CD4-positive, CD25-positive, alpha-beta regulatory T cell (primary cell): ENCODE measurements at regions not wholly inside any gene's neighbourhood (a gene's known extent, or its start where the extent isn't known, plus 50 kb on each side); places are given as distances from the start of the nearest gene placed in this dataset.
"Not testable (repeated sequence)": the region's sequence is repeated elsewhere in the genome, so short reads cannot be mapped to it uniquely, and the experiment has no call there.

Source experiments
- ATAC-seq, 2 donors: fragments of 150-1000 bp; cut with Tn5 transposase; one replicate each; pipeline ENCODE4 v1.10.0; 2021; ENCODE audit warnings: low read depth in 2 of 2, moderate number of reproducible peaks in 2 of 2, moderate library complexity in 1 of 2
- DNase-seq, 3 donors: peaks; one replicate each; pipeline versions ENCODE4 v3.0.0 to v3.0.0-alpha.2; 2012 to 2022; ENCODE audit warnings: mixed read lengths in 1 of 3
- H3K27ac ChIP-seq: one replicate; pipeline ENCODE4 v1.7.0; 2013; ENCODE audit warnings: mild to moderate bottlenecking, low read length; ENCODE audit not compliant: insufficient read depth, poor library complexity, severe bottlenecking
- H3K27me3 ChIP-seq: one replicate; pipeline ENCODE4 v1.7.0; 2013; ENCODE audit warnings: low read length; ENCODE audit not compliant: control insufficient read depth, insufficient read depth
- H3K36me3 ChIP-seq: one replicate; pipeline ENCODE4 v1.7.0; 2013; ENCODE audit warnings: mild to moderate bottlenecking, low read length, moderate library complexity; ENCODE audit not compliant: control insufficient read depth, insufficient read depth
- H3K4me1 ChIP-seq: 2 replicates; pipeline ENCODE4 v1.7.0; 2013; ENCODE audit warnings: mild to moderate bottlenecking, low read length; ENCODE audit not compliant: insufficient read depth, control insufficient read depth, poor library complexity, severe bottlenecking
- H3K4me3 ChIP-seq: one replicate; pipeline ENCODE4 v1.7.0; 2013; ENCODE audit warnings: low read depth, mild to moderate bottlenecking, low read length, moderate library complexity
- H3K9me3 ChIP-seq, 2 experiments: 1 replicate in 1 of 2; 2 replicates in 1 of 2; pipeline ENCODE4 v1.7.0; 2013; ENCODE audit warnings: low read length in 2 of 2, mild to moderate bottlenecking in 1 of 2, moderate library complexity in 1 of 2; ENCODE audit not compliant: control insufficient read depth in 2 of 2
- H3K27ac Mint-ChIP-seq, 3 donors: one replicate each; pipeline ENCODE4 v1.8.0; 2020 to 2022; ENCODE audit warnings: mild to moderate bottlenecking in 3 of 3, mixed read lengths in 3 of 3, moderate library complexity in 2 of 3
- H3K27me3 Mint-ChIP-seq: one replicate; pipeline ENCODE4 v1.8.0; 2022; ENCODE audit warnings: mild to moderate bottlenecking, mixed read lengths
- H3K36me3 Mint-ChIP-seq: one replicate; pipeline ENCODE4 v1.8.0; 2020; ENCODE audit warnings: mixed read lengths
- H3K4me1 Mint-ChIP-seq, 4 donors: one replicate each; pipeline ENCODE4 v1.8.0; 2020 to 2022; ENCODE audit warnings: mixed read lengths in 4 of 4, mild to moderate bottlenecking in 1 of 4
- H3K4me3 Mint-ChIP-seq, 4 donors: one replicate each; pipeline ENCODE4 v1.8.0; 2020 to 2022; ENCODE audit warnings: mild to moderate bottlenecking in 4 of 4, mixed read lengths in 4 of 4, moderate library complexity in 3 of 4
- H3K9me3 Mint-ChIP-seq, 7 donors: one replicate each; pipeline ENCODE4 v1.8.0; 2020 to 2022; ENCODE audit warnings: mixed read lengths in 7 of 7, mild to moderate bottlenecking in 3 of 7, moderate library complexity in 2 of 7

DNA sequence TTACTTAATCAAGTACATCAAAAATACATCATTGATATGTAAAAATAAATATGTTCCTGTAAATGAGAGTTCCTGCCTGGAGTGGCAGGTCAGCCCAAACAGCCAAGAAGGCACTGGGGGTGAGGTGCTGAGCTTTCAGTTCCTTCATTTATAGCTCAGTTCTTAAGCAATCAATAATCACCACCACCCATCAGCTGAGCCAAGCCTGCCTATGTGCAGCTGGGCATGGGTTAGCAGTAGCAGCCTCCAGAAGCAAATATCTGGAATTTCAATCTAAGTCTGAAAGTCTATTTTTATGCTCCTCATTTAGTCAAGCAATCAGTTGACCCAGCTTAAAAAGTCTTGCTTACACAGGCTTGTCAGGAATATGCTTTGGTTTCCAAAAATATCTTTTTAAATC, 811.0 kb upstream of the AMELY start:
- no peaks in the 10 kb centered on the region for H3K36me3 Mint-ChIP-seq
- DNase-seq (no peak), ATAC-seq (no peak)
- no peaks in the 10 kb centered on the region for H3K9me3 ChIP-seq
- no peak overlapping the region for H3K4me3 Mint-ChIP-seq
- no peaks in the 10 kb centered on the region for H3K9me3 Mint-ChIP-seq
- no peaks in the 10 kb centered on the region for H3K36me3 ChIP-seq
- no peaks in the 10 kb centered on the region for H3K4me1 Mint-ChIP-seq
- H3K4me3 ChIP-seq, result no peak overlapping the region
- no peaks in the 10 kb centered on the region for H3K27me3 ChIP-seq
- H3K27ac Mint-ChIP-seq, result no peak overlapping the region
- H3K27me3 Mint-ChIP-seq, result no peaks in the 10 kb centered on the region
- H3K27ac ChIP-seq, result no peak overlapping the region
- H3K4me1 ChIP-seq, result no peaks in the 10 kb centered on the region

DNA sequence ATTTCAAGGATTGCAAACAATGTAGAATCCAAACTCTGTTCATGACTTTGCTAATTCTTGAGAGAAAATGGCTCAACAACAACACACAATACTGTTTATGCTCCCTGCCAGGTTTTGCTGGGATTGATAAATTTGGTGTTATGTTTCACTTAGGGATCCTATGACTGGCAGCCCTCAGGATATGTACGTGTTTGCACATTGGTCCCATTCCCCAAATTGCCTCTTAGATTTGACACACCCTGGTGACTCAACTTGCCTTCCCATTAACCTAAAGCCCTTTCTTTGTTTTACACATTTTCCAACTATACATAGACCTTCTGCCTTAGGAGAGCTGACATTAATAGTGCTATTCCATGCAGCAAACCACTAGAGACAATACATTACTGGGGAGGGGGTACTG, 809.4 kb upstream of the AMELY start:
- H3K27me3 ChIP-seq, result no peaks in the 10 kb centered on the region
- H3K4me3 Mint-ChIP-seq, result no peak overlapping the region
- H3K27ac Mint-ChIP-seq, result no peak overlapping the region
- ATAC-seq, result no peak
- no peaks in the 10 kb centered on the region for H3K4me1 ChIP-seq
- H3K4me1 Mint-ChIP-seq, result no peaks in the 10 kb centered on the region
- H3K27me3 Mint-ChIP-seq, result no peaks in the 10 kb centered on the region
- no peaks in the 10 kb centered on the region for H3K9me3 ChIP-seq
- no peak for DNase-seq
- no peaks in the 10 kb centered on the region for H3K36me3 ChIP-seq
- no peaks in the 10 kb centered on the region for H3K9me3 Mint-ChIP-seq
- no peaks in the 10 kb centered on the region for H3K36me3 Mint-ChIP-seq
- no peak overlapping the region for H3K4me3 ChIP-seq
- H3K27ac ChIP-seq, result no peak overlapping the region

DNA sequence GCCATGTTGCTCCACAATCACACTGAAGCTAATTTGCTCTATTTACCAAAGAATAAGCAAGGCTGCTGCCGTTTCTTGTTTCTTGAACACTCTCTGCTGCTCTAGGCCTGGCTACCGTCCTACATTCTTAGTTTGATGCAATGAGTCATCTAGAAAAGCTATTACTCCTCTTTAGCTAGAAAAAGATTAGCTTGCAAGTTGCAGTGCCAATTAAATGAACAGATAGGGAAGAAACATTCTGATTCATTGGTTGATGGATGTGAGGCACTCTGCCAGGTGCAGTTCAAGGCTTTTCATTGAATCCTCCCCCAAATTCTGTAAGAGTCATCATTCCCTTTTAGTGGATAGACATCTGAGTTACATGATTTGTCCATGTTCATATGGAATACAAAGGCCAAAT, 807.7 kb upstream of the AMELY start:
- Mint-ChIP-seq H3K4me1 (no peaks in the 10 kb centered on the region), H3K27ac (no peak overlapping the region), H3K9me3 (no peaks in the 10 kb centered on the region), H3K27me3 (no peaks in the 10 kb centered on the region), H3K36me3 (no peaks in the 10 kb centered on the region), H3K4me3 (no peak overlapping the region)
- ATAC-seq, result no peak
- no peak for DNase-seq
- Histone ChIP-seq H3K27me3 (no peaks in the 10 kb centered on the region), H3K27ac (no peak overlapping the region), H3K4me3 (no peak overlapping the region), H3K4me1 (no peaks in the 10 kb centered on the region), H3K36me3 (no peaks in the 10 kb centered on the region), H3K9me3 (no peaks in the 10 kb centered on the region)

DNA sequence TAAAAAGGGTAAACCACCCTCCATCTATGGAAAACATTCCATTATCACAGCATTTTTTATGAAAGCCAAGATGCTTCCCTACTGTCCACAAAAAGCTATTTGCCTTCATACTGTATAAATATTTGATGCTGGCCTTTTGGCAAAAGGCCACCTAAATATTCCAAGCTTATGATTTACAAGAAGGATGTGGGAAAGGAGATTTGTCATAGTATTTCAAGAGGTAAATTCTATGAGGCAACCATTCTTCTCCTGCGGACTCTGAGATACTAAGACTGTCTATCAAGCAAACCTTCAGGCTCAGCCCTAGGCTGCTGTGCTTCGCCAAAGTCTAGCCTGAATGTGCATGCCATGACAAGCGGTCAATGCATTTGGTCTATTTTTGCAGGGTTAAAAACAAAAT, 807.1 kb upstream of the AMELY start:
- ATAC-seq (no peak), DNase-seq (no peak)
- H3K27ac Mint-ChIP-seq, result no peak overlapping the region
- Histone ChIP-seq H3K4me3 (no peak overlapping the region), H3K27me3 (no peaks in the 10 kb centered on the region), H3K4me1 (no peaks in the 10 kb centered on the region), H3K36me3 (no peaks in the 10 kb centered on the region), H3K9me3 (no peaks in the 10 kb centered on the region), H3K27ac (no peak overlapping the region)
- H3K4me1 Mint-ChIP-seq, result no peaks in the 10 kb centered on the region
- H3K36me3 Mint-ChIP-seq, result no peaks in the 10 kb centered on the region
- no peaks in the 10 kb centered on the region for H3K9me3 Mint-ChIP-seq
- no peak overlapping the region for H3K4me3 Mint-ChIP-seq
- H3K27me3 Mint-ChIP-seq, result no peaks in the 10 kb centered on the region

DNA sequence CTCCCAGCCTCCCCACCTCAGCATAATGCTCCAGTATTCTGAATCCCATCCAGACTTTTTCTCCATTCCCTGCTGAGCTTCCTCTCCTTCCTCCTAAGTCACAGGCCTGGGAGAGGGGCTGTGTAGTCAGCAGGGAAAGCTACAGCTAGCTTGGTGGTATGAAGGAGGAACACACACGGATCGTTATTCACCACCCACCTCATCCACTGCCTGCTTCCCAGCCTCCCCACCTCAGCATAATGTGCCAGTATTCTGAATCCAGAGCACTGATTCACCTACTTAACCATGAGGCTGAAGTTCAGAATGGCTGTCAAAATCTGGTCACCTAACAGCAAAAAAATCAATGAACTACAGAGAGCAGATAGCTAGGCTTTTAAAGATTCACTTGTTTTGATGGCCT, 806.6 kb upstream of the AMELY start:
- no peak overlapping the region for H3K4me3 ChIP-seq
- no peaks in the 10 kb centered on the region for H3K36me3 Mint-ChIP-seq
- H3K9me3 Mint-ChIP-seq, result no peaks in the 10 kb centered on the region
- no peaks in the 10 kb centered on the region for H3K27me3 Mint-ChIP-seq
- no peak overlapping the region for H3K4me3 Mint-ChIP-seq
- DNase-seq (no peak), ATAC-seq (no peak)
- no peaks in the 10 kb centered on the region for H3K36me3 ChIP-seq
- no peaks in the 10 kb centered on the region for H3K4me1 ChIP-seq
- no peaks in the 10 kb centered on the region for H3K4me1 Mint-ChIP-seq
- H3K27ac ChIP-seq, result no peak overlapping the region
- H3K9me3 ChIP-seq, result no peaks in the 10 kb centered on the region
- peak overlapping the region in 1 of 3 donors; percentile 48 for H3K27ac Mint-ChIP-seq
- no peaks in the 10 kb centered on the region for H3K27me3 ChIP-seq

DNA sequence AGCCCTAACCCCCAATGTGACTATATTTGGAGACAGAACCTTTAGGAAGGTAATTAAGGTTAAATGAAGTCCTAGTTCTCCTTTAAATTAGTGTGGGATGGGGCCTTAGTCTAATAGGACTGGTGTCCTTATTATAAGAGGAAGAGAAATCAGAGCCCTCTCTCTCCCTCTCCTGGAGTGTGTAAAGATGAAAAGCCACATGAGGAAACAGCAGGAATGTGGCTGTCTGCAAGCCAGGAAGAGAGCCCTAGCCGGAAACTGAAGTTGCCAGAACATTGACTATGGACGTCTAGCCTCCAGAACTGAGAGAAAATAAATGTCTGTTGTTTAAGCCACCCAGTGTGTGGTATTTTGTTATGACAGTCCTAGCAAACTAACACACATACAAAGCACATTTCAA, 802.9 kb upstream of the AMELY start:
- no peaks in the 10 kb centered on the region for H3K36me3 ChIP-seq
- H3K4me3 ChIP-seq, result no peak overlapping the region
- H3K27ac ChIP-seq, result no peak overlapping the region
- no peak for ATAC-seq
- no peaks in the 10 kb centered on the region for H3K9me3 Mint-ChIP-seq
- no peak overlapping the region for H3K27ac Mint-ChIP-seq
- H3K4me1 Mint-ChIP-seq, result no peaks in the 10 kb centered on the region
- no peaks in the 10 kb centered on the region for H3K36me3 Mint-ChIP-seq
- no peak for DNase-seq
- H3K27me3 Mint-ChIP-seq, result no peaks in the 10 kb centered on the region
- H3K27me3 ChIP-seq, result no peaks in the 10 kb centered on the region
- H3K4me3 Mint-ChIP-seq, result no peak overlapping the region
- no peaks in the 10 kb centered on the region for H3K4me1 ChIP-seq
- no peaks in the 10 kb centered on the region for H3K9me3 ChIP-seq

DNA sequence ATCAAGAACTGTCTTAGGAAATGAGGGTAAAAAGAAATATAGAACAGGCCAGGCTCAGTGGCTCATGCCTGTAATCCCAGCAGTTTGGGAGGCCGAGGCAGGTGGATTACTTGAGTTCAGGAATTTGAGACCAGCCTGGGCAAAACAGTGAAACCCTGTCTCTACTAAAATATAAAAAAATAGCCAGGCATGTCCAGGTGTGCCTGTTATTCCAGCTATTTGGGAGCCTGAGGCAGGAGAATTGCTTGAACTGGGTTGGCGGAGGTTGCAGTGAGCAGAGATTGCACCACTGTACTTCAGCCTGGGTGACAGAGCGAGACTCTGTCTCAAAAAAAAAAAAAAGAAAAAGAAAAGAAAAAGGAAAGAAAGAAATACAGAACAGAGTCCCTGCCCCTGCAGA, 802.2 kb upstream of the AMELY start:
- not testable (repeated sequence) for H3K4me3 Mint-ChIP-seq, H3K36me3 ChIP-seq, H3K27ac ChIP-seq, H3K9me3 Mint-ChIP-seq, H3K36me3 Mint-ChIP-seq, DNase-seq, H3K4me1 Mint-ChIP-seq, H3K27me3 Mint-ChIP-seq, H3K9me3 ChIP-seq, H3K4me3 ChIP-seq, H3K27me3 ChIP-seq, H3K4me1 ChIP-seq, ATAC-seq, H3K27ac Mint-ChIP-seq

DNA sequence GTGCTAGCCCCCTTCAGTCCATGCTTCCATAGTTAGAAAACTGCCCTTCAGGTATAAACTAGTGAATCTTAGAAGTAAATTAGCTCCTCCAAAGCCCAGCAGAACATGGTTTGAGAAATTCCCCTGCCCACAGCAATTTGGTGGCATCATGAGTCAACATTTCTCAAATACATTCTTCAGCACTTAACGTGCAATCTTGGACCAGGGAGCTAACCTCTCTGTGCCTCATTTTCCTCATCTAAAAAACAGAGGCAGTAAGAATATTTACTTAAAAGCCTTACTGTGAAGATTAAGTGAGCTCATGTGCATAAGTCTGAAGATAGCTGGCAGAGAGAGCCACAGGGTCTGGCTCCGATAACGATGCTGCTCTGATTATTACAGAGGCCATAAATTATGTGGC, 800.7 kb upstream of the AMELY start:
- DNase-seq, result no peak
- no peak for ATAC-seq

More for the DNA sequence above, 800.7 kb upstream of the AMELY start:
- Mint-ChIP-seq H3K4me1 (no peaks in the 10 kb centered on the region), H3K9me3 (no peaks in the 10 kb centered on the region), H3K27ac (no peak overlapping the region), H3K27me3 (no peaks in the 10 kb centered on the region), H3K36me3 (no peaks in the 10 kb centered on the region), H3K4me3 (no peak overlapping the region)
- no peaks in the 10 kb centered on the region for H3K4me1 ChIP-seq
- no peak overlapping the region for H3K4me3 ChIP-seq
- no peaks in the 10 kb centered on the region for H3K9me3 ChIP-seq
- no peak overlapping the region for H3K27ac ChIP-seq
- no peaks in the 10 kb centered on the region for H3K36me3 ChIP-seq
- no peaks in the 10 kb centered on the region for H3K27me3 ChIP-seq
